MCF 10A (cell line): ENCODE measurements at regions not wholly inside any gene's neighbourhood (a gene's known extent, or its start where the extent isn't known, plus 50 kb on each side); places are given as distances from the start of the nearest gene placed in this dataset.

Experiments
- BruUV-seq: library from RNA; stranded (reverse); fragments of 400-500 nt; replicated peaks from 2 replicates; lab custom pipeline; 2021; lab: Mats Ljungman, UMichigan
- CTCF ChIA-PET: fragments of 300-600 bp; sonication (Branson Sonifier 250); formaldehyde crosslinking; extraction: SDS; loops from one replicate; lab custom pipeline; 2021; ENCODE audit warnings: antibody characterized with exemption, inconsistent platforms; lab: Yijun Ruan, JAX
- POLR2A ChIA-PET: fragments of 300-600, 350-650 bp; sonication (Branson Sonifier 250); formaldehyde crosslinking; extraction: SDS; loops from one replicate; lab custom pipeline; 2020; ENCODE audit warnings: antibody characterized with exemption, inconsistent platforms; lab: Yijun Ruan, JAX
- DNase-seq: peaks from one replicate; pipeline ENCODE4 v3.0.0-alpha.2; 2018; ENCODE audit not compliant: unreplicated experiment
- H3K27ac Mint-ChIP-seq: one replicate; pipeline ENCODE4 v1.8.0; 2022; ENCODE audit warnings: mild to moderate bottlenecking, low read depth, mixed read lengths; ENCODE audit not compliant: unreplicated experiment
- H3K27me3 Mint-ChIP-seq: one replicate; pipeline ENCODE4 v1.8.0; 2022; ENCODE audit warnings: mixed read lengths; ENCODE audit not compliant: insufficient read depth, unreplicated experiment
- H3K36me3 Mint-ChIP-seq: one replicate; pipeline ENCODE4 v1.8.0; 2022; ENCODE audit warnings: mild to moderate bottlenecking, moderate library complexity, mixed read lengths; ENCODE audit not compliant: insufficient read depth, unreplicated experiment
- H3K4me1 Mint-ChIP-seq: one replicate; pipeline ENCODE4 v1.8.0; 2022; ENCODE audit warnings: mixed read lengths; ENCODE audit not compliant: insufficient read depth, unreplicated experiment
- H3K4me3 Mint-ChIP-seq: one replicate; pipeline ENCODE4 v1.8.0; 2022; ENCODE audit warnings: mild to moderate bottlenecking, moderate library complexity, mixed read lengths; ENCODE audit not compliant: unreplicated experiment
- H3K9me3 Mint-ChIP-seq: one replicate; pipeline ENCODE4 v1.8.0; 2022; ENCODE audit warnings: mixed read lengths; ENCODE audit not compliant: unreplicated experiment
- CTCF ChIP-seq: fragments of 200-600 bp; IDR thresholded peaks from one replicate; pipeline ENCODE4 v1.8.0; 2022; ENCODE audit warnings: antibody characterized with exemption, mild to moderate bottlenecking; ENCODE audit not compliant: unreplicated experiment
- intact Hi-C: fragments of 100-400 bp; cut with micrococcal nuclease; formaldehyde crosslinking; loops from 2 replicates; pipeline ENCODE4 v1.14.1; 2022

- Mint-ChIP-seq H3K9me3 (no peaks in the 10 kb centered on the region), H3K27me3 (no peaks in the 10 kb centered on the region), H3K27ac (no peak overlapping the region), H3K4me3 (no peak overlapping the region), H3K4me1 (peaks cover 8% of the 10 kb centered on the region), H3K36me3 (no peaks in the 10 kb centered on the region)
- no TSS peak for BruUV-seq
- intact Hi-C loops = no loop called here
- POLR2A ChIA-PET = interaction anchor here (1.1 to 2.6 kb wide), 3 partner anchors 9 to 15 kb away, joined by 3 to 11 read pairs (median 6); no protein-coding TSS in a partner anchor
- CTCF ChIA-PET = interaction anchor here (2.2 kb wide), 1 partner anchor 31 kb away, joined by 5 read pairs; no protein-coding TSS in a partner anchor
- TF ChIP-seq CTCF = no peak
- no peak for DNase-seq
Observed at GRCh38 chr6:148208298-148208697, 134.3 kb upstream of the SASH1 start.

- Mint-ChIP-seq H3K36me3 (no peaks in the 10 kb centered on the region), H3K27ac (no peak overlapping the region), H3K4me3 (no peak overlapping the region), H3K4me1 (no peaks in the 10 kb centered on the region), H3K9me3 (no peaks in the 10 kb centered on the region), H3K27me3 (no peaks in the 10 kb centered on the region)
- no TSS peak for BruUV-seq
- DNase-seq = no peak
- intact Hi-C loops = no loop called here
- TF ChIP-seq CTCF = no peak
- ChIA-PET CTCF (interaction anchor here (0.6 to 0.7 kb wide), 2 partner anchors 20 to 84 kb away, joined by 4 read pairs; no protein-coding TSS in a partner anchor), POLR2A (interaction anchor here (1.2 kb wide), 1 partner anchor 18 kb away, joined by 3 read pairs; no protein-coding TSS in a partner anchor)
Observed at GRCh38 chr6:148211777-148212324, 130.8 kb upstream of the SASH1 start.

- Mint-ChIP-seq H3K36me3 (no peaks in the 10 kb centered on the region), H3K27me3 (no peaks in the 10 kb centered on the region), H3K4me3 (no peak overlapping the region), H3K9me3 (no peaks in the 10 kb centered on the region), H3K27ac (no peak overlapping the region), H3K4me1 (no peaks in the 10 kb centered on the region)
- POLR2A ChIA-PET = interaction anchor here (1.0 kb wide), 1 partner anchor 12 kb away, joined by 3 read pairs; no protein-coding TSS in a partner anchor
- TF ChIP-seq CTCF = no peak
- CTCF ChIA-PET = no interaction called here
- DNase-seq = no peak
- intact Hi-C loops = no loop called here
- no TSS peak for BruUV-seq
Observed at GRCh38 chr6:148212366-148212765, 130.3 kb upstream of the SASH1 start.

- POLR2A ChIA-PET = interaction anchor here (1.0 to 1.9 kb wide), 2 partner anchors 11 to 20 kb away, joined by 3 to 10 read pairs; no protein-coding TSS in a partner anchor
- Mint-ChIP-seq H3K27ac (no peak overlapping the region), H3K9me3 (no peaks in the 10 kb centered on the region), H3K27me3 (no peaks in the 10 kb centered on the region), H3K36me3 (no peaks in the 10 kb centered on the region), H3K4me1 (no peaks in the 10 kb centered on the region), H3K4me3 (no peak overlapping the region)
- TF ChIP-seq CTCF = no peak
- no TSS peak for BruUV-seq
- no peak for DNase-seq
- CTCF ChIA-PET = no interaction called here
- intact Hi-C loops = no loop called here
Observed at GRCh38 chr6:148213366-148213765, 129.3 kb upstream of the SASH1 start.
